Mammary epithelial cell (primary cell): ENCODE measurements at regions not wholly inside any gene's neighbourhood (a gene's known extent, or its start where the extent isn't known, plus 50 kb on each side); places are given as distances from the start of the nearest gene placed in this dataset.

ENCODE experiments used
- EZH2 ChIP-seq: IDR thresholded peaks from 2 replicates; pipeline ENCODE4 v1.6.1; 2012; ENCODE audit warnings: low read length, inconsistent platforms, borderline replicate concordance
- TF ChIP-seq, protein P1 (sequence below), 2 donors: IDR thresholded peaks in 1 of 2; conservative IDR thresholded peaks in 1 of 2; 2 replicates each; pipeline ENCODE4 v1.5.1; 2011 to 2012; ENCODE audit warnings: inconsistent platforms in 2 of 2, low read length in 2 of 2, mild to moderate bottlenecking in 2 of 2, control low read depth in 1 of 2, low read depth in 1 of 2; ENCODE audit not compliant: insufficient read depth in 1 of 2; ENCODE audit errors: extremely low read depth in 1 of 2

DNA sequence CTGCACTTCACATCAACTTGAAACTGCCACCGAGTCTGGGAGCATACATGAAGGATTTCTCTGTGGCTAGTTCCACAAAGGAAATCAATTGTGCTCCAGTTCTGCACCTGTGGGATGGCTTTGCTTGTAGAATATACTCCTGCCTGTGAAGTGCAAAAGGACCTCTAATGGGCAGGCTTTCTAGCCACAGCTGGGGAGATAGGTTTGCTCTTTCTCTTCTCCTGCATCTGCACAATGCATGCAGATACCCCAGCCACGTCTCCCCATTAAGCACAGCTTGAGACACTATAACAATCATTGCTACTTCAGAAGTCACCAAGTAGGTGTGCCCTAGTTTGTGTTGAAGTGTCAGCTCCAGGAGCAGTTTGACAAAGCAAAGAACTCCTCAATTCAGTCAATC is 364.6 kb downstream of the ZIC3 start:
- TF ChIP-seq, protein P1, sequence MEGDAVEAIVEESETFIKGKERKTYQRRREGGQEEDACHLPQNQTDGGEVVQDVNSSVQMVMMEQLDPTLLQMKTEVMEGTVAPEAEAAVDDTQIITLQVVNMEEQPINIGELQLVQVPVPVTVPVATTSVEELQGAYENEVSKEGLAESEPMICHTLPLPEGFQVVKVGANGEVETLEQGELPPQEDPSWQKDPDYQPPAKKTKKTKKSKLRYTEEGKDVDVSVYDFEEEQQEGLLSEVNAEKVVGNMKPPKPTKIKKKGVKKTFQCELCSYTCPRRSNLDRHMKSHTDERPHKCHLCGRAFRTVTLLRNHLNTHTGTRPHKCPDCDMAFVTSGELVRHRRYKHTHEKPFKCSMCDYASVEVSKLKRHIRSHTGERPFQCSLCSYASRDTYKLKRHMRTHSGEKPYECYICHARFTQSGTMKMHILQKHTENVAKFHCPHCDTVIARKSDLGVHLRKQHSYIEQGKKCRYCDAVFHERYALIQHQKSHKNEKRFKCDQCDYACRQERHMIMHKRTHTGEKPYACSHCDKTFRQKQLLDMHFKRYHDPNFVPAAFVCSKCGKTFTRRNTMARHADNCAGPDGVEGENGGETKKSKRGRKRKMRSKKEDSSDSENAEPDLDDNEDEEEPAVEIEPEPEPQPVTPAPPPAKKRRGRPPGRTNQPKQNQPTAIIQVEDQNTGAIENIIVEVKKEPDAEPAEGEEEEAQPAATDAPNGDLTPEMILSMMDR (conservative IDR thresholded peaks at IDR 0.05 in 1 of 2, IDR thresholded peaks at IDR 0.05 in 1 of 2; ENCODE audit: extremely low read depth in 1 of 2, insufficient read depth in 1 of 2, low read depth in 1 of 2, low read length in 2 of 2), result no peak
- no peak for TF ChIP-seq EZH2
